Osteoblast (primary cell): ENCODE measurements at regions not wholly inside any gene's neighbourhood (a gene's known extent, or its start where the extent isn't known, plus 50 kb on each side); places are given as distances from the start of the nearest gene placed in this dataset.

Experiments used
- DNase-seq: peaks from one replicate; pipeline ENCODE4 v3.0.0; 2011; ENCODE audit warnings: low spot score, mixed read lengths; ENCODE audit not compliant: insufficient read length; ENCODE audit errors: missing footprints
- H2AFZ ChIP-seq: 2 replicates; pipeline ENCODE4 v1.6.0; 2011; ENCODE audit warnings: mild to moderate bottlenecking, low read length
- H3K27ac ChIP-seq: 2 replicates; pipeline ENCODE4 v1.5.1; 2011; ENCODE audit warnings: mild to moderate bottlenecking, low read depth, low read length, moderate library complexity
- H3K27me3 ChIP-seq: 2 replicates; pipeline ENCODE4 v1.6.0; 2012; ENCODE audit warnings: mild to moderate bottlenecking, control low read depth, inconsistent platforms, low read length, moderate library complexity; ENCODE audit not compliant: insufficient read depth
- H3K36me3 ChIP-seq: 2 replicates; pipeline ENCODE4 v1.5.1; 2011; ENCODE audit warnings: mild to moderate bottlenecking, low read length, control low read depth, moderate library complexity; ENCODE audit not compliant: insufficient read depth
- H3K4me1 ChIP-seq: 2 replicates; pipeline ENCODE4 v1.5.1; 2011; ENCODE audit warnings: mild to moderate bottlenecking, low read length, control low read depth, moderate library complexity; ENCODE audit not compliant: insufficient read depth
- H3K4me2 ChIP-seq: 2 replicates; pipeline ENCODE4 v1.6.0; 2011; ENCODE audit warnings: mild to moderate bottlenecking, low read length; ENCODE audit not compliant: insufficient read depth
- H3K4me3 ChIP-seq: fragments of 200-600 bp; sonication (generic); 3 replicates; pipeline ENCODE4 v1.5.1; 2012; ENCODE audit warnings: mild to moderate bottlenecking, low read length, inconsistent platforms; ENCODE audit not compliant: insufficient read depth
- H3K79me2 ChIP-seq: 2 replicates; pipeline ENCODE4 v1.6.0; 2012; ENCODE audit warnings: mild to moderate bottlenecking, low read length, control low read depth, inconsistent platforms; ENCODE audit not compliant: insufficient read depth
- H3K9me3 ChIP-seq: 2 replicates; pipeline ENCODE4 v1.5.1; 2011; ENCODE audit warnings: low read depth, low read length, control low read depth
- H4K20me1 ChIP-seq: 2 replicates; pipeline ENCODE4 v1.6.0; 2012; ENCODE audit warnings: mild to moderate bottlenecking, low read length, control low read depth; ENCODE audit not compliant: insufficient read depth
- TF ChIP-seq, protein P1 (sequence below): IDR thresholded peaks from 2 replicates; pipeline ENCODE4 v1.5.1; 2011; ENCODE audit warnings: mild to moderate bottlenecking, low read depth, low read length, moderate library complexity; ENCODE audit errors: extremely low read depth

DNA sequence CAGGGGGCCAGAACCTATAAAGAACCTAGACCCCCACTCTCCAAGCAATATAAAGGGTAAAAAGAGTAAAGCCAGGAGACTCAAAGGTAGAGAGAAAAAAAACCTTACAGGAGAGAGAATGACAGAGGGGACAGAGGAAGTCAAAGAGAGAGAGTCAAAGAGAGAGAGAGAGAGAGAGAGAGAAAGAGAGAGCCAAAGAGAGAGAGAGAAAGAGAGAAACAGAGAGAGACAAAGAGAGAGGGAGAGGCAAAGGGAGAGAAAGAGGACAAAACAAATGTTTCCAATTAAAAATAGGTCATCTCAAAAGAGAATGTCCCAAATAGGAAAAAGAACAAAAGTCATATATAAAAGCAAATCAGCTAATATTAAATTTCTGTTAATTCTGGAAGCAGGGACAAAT lies 251.5 kb downstream of the DPY19L2 start:
- H3K4me2 ChIP-seq: no peak overlapping the region

DNA sequence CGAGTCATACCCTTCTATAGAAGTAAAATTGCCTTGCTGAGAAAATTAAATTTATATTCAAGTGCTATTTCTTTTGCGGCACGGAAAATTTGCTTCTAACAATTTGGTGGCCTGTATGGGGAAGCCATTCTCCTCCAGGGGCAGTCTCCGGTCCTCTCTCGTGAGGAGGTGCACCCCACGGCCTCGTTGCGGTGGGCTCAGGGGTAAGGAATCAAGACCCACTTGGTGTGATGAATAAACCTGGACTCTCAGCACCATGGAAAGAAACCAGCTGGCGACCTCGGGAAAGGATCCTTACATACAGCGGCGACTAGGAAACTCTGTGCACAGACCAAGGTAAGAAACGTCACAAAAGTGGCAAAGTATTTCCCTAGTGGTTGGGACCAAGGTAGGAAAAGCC lies 252.9 kb downstream of the DPY19L2 start:
- Histone ChIP-seq H3K4me3 (no peak overlapping the region), H3K4me2 (no peak overlapping the region), H3K4me1 (no peaks in the 10 kb centered on the region), H4K20me1 (no peaks in the 10 kb centered on the region), H3K36me3 (no peaks in the 10 kb centered on the region), H3K27me3 (no peaks in the 10 kb centered on the region), H3K79me2 (no peaks in the 10 kb centered on the region), H3K9me3 (no peaks in the 10 kb centered on the region), H3K27ac (no peak overlapping the region), H2AFZ (no peak overlapping the region)
- no peak for DNase-seq
- TF ChIP-seq, protein P1, sequence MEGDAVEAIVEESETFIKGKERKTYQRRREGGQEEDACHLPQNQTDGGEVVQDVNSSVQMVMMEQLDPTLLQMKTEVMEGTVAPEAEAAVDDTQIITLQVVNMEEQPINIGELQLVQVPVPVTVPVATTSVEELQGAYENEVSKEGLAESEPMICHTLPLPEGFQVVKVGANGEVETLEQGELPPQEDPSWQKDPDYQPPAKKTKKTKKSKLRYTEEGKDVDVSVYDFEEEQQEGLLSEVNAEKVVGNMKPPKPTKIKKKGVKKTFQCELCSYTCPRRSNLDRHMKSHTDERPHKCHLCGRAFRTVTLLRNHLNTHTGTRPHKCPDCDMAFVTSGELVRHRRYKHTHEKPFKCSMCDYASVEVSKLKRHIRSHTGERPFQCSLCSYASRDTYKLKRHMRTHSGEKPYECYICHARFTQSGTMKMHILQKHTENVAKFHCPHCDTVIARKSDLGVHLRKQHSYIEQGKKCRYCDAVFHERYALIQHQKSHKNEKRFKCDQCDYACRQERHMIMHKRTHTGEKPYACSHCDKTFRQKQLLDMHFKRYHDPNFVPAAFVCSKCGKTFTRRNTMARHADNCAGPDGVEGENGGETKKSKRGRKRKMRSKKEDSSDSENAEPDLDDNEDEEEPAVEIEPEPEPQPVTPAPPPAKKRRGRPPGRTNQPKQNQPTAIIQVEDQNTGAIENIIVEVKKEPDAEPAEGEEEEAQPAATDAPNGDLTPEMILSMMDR: no peak

More for the DNA sequence above, 251.5 kb downstream of the DPY19L2 start:
- H3K4me3 ChIP-seq: no peak overlapping the region
- DNase-seq: no peak
- TF ChIP-seq, protein P1: no peak
- H3K27ac ChIP-seq: no peak overlapping the region
- no peaks in the 10 kb centered on the region for H3K27me3 ChIP-seq
- no peak overlapping the region for H2AFZ ChIP-seq
- H3K4me1 ChIP-seq: no peaks in the 10 kb centered on the region
- H3K79me2 ChIP-seq: no peaks in the 10 kb centered on the region
- H3K9me3 ChIP-seq: no peaks in the 10 kb centered on the region
- no peaks in the 10 kb centered on the region for H3K36me3 ChIP-seq
- no peaks in the 10 kb centered on the region for H4K20me1 ChIP-seq

DNA sequence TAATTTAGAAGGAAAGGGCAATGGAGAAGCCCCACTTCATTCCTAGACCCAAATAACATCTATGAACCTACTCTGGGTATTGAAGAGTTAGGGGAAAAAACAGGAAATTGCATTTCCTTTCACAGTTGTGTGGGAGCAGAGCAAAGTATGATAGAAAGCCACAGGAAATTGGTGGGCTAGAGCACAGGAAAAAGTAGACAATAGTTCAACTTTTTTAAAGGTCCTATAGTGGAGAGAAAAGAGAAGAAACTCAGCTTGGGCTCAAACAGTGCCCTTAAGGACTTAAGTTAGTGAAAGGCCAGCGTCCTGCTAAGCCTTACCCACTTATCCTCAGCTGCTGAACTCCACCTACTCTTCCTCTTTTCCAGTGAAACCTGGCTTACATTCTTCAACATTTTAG lies 258.1 kb downstream of the DPY19L2 start:
- no peak overlapping the region for H3K4me3 ChIP-seq
- H3K4me1 ChIP-seq: no peaks in the 10 kb centered on the region
- no peaks in the 10 kb centered on the region for H3K36me3 ChIP-seq
- DNase-seq: no peak
- H4K20me1 ChIP-seq: no peaks in the 10 kb centered on the region
- no peaks in the 10 kb centered on the region for H3K9me3 ChIP-seq
- no peaks in the 10 kb centered on the region for H3K27me3 ChIP-seq
- no peak overlapping the region for H2AFZ ChIP-seq
- TF ChIP-seq, protein P1: no peak
- no peak overlapping the region for H3K27ac ChIP-seq
- no peak overlapping the region for H3K4me2 ChIP-seq
- no peaks in the 10 kb centered on the region for H3K79me2 ChIP-seq

DNA sequence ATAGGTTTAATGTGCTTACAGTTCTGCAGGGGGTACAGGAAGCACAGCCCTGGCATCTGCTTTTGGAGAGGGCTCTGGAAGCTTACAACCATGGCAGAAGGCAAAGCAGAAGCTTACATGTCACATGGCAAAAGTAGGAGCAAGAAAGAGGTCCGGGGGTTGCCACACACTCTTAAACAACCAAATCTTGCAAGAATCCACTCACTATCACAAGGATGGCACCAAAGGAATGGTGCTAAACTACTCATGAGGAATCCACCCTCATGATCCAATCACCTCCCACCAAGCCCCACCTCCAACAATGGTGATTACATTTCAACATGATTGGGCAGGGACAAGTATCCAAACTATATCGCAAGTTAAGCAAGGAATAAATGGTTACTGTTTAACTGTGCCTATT lies 255.8 kb upstream of the AVPR1A start:
- Histone ChIP-seq H3K4me1 (no peaks in the 10 kb centered on the region), H3K79me2 (no peaks in the 10 kb centered on the region), H3K4me3 (no peak overlapping the region), H3K4me2 (no peak overlapping the region), H3K27ac (no peak overlapping the region), H4K20me1 (no peaks in the 10 kb centered on the region), H2AFZ (no peak overlapping the region), H3K9me3 (no peaks in the 10 kb centered on the region), H3K36me3 (no peaks in the 10 kb centered on the region), H3K27me3 (no peaks in the 10 kb centered on the region)
- TF ChIP-seq, protein P1: no peak
- DNase-seq: no peak
